ENCODE measurements at regions not wholly inside any gene's neighbourhood (a gene's known extent, or its start where the extent isn't known, plus 50 kb on each side); places are given as distances from the start of the nearest gene placed in this dataset.

DNA sequence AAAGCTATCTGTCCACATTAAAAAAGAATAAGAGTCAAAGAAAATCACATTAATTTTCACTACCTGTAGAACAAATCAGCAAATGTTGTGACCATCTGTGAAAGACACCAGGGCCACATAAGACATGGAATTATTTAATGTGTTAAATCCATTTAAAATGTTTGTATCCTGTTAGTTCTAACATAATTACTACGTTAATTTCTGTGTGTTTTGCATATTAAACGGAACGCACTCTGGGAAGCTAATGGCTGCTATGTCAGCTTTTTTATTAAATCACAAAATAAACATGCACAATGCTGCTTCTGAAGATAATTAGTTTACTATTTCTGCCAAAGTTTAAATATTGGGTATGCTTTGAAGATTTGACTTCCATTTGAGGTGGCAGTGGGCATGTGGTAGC is 1061.2 kb downstream of the CDH11 start:
- no peak overlapping the region for H3K4me3 ChIP-seq (ENCODE audit: low read depth, low read length)
- no peak for TF ChIP-seq MAX (IDR thresholded peaks at IDR 0.05; ENCODE audit: low read depth, low read length)
- TF ChIP-seq, protein P1, sequence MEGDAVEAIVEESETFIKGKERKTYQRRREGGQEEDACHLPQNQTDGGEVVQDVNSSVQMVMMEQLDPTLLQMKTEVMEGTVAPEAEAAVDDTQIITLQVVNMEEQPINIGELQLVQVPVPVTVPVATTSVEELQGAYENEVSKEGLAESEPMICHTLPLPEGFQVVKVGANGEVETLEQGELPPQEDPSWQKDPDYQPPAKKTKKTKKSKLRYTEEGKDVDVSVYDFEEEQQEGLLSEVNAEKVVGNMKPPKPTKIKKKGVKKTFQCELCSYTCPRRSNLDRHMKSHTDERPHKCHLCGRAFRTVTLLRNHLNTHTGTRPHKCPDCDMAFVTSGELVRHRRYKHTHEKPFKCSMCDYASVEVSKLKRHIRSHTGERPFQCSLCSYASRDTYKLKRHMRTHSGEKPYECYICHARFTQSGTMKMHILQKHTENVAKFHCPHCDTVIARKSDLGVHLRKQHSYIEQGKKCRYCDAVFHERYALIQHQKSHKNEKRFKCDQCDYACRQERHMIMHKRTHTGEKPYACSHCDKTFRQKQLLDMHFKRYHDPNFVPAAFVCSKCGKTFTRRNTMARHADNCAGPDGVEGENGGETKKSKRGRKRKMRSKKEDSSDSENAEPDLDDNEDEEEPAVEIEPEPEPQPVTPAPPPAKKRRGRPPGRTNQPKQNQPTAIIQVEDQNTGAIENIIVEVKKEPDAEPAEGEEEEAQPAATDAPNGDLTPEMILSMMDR (IDR thresholded peaks at IDR 0.05; ENCODE audit: low read depth, low read length), result no peak
- TF ChIP-seq POLR2A (IDR thresholded peaks at IDR 0.05; ENCODE audit: extremely low read depth, insufficient read length), result no peak
- TF ChIP-seq MYC (IDR thresholded peaks at IDR 0.05; ENCODE audit: low read depth, low read length), result no peak
- DNase-seq (ENCODE audit: low read depth), result no peak

DNA sequence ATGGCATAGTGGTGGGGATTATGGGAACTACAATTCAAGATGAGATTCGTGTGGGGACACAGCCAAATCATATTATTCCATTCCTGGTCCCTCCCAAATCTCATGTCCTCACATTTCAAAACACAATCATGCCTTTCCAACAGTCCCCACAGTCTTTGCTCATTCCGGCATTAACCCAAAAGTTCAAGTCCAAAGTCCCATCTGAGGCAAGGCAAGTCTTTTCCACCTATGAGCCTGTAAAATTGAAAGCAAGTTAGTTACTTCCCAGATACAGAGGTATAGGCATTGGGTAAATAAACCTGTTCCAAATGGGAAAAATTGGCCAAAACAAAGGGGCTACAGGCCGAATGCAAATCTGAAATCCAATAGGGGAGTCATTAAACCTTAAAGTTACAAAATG is 1063.2 kb downstream of the CDH11 start:
- DNase-seq (ENCODE audit: low read depth), result no peak
- TF ChIP-seq, protein P1 (IDR thresholded peaks at IDR 0.05; ENCODE audit: low read depth, low read length), result no peak
- TF ChIP-seq MAX (IDR thresholded peaks at IDR 0.05; ENCODE audit: low read depth, low read length), result no peak
- TF ChIP-seq MYC (IDR thresholded peaks at IDR 0.05; ENCODE audit: low read depth, low read length), result no peak
- TF ChIP-seq POLR2A (IDR thresholded peaks at IDR 0.05; ENCODE audit: extremely low read depth, insufficient read length), result no peak
- no peak overlapping the region for H3K4me3 ChIP-seq (ENCODE audit: low read depth, low read length)

- TF ChIP-seq MYC (IDR thresholded peaks at IDR 0.05; ENCODE audit: low read depth, low read length) (no peak), MAX (IDR thresholded peaks at IDR 0.05; ENCODE audit: low read depth, low read length) (no peak), POLR2A (IDR thresholded peaks at IDR 0.05; ENCODE audit: extremely low read depth, insufficient read length) (no peak)
- TF ChIP-seq, protein P1 (IDR thresholded peaks at IDR 0.05; ENCODE audit: low read depth, low read length), result peak; percentile 27
- no peak overlapping the region for H3K4me3 ChIP-seq (ENCODE audit: low read depth, low read length)
- peak; percentile 20 for DNase-seq (ENCODE audit: low read depth)
Measured at GRCh38 chr16:64051824-64052223, 1070.0 kb downstream of the CDH11 start.

GRCh38 chr16:64047878-64048277 is 1074.0 kb downstream of the CDH11 start:
- no peak overlapping the region for H3K4me3 ChIP-seq (ENCODE audit: low read depth, low read length)
- TF ChIP-seq, protein P1 (IDR thresholded peaks at IDR 0.05; ENCODE audit: low read depth, low read length), result no peak
- TF ChIP-seq POLR2A (IDR thresholded peaks at IDR 0.05; ENCODE audit: extremely low read depth, insufficient read length) (no peak), MAX (IDR thresholded peaks at IDR 0.05; ENCODE audit: low read depth, low read length) (no peak), MYC (IDR thresholded peaks at IDR 0.05; ENCODE audit: low read depth, low read length) (no peak)
- DNase-seq (ENCODE audit: low read depth), result no peak

DNA sequence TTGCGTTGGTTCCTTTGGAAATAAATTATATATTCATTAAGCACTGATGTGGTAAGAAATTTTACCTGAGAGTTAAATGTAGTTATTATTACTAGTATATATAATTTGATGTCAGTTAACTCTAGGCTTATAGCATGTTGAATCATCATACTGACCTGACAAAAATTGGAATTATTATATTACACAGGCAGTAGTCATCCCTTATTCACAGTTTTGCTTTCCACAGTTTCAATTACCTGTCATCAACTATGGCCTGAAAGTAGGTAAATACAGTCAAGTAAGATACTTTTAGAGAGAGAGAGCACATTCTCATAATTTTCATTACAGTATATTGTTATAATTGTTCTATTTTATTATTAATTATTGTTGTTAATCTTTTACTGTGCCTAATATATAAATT is 1074.7 kb downstream of the CDH11 start:
- DNase-seq (ENCODE audit: low read depth), result no peak
- H3K4me3 ChIP-seq (ENCODE audit: low read depth, low read length), result no peak overlapping the region
- TF ChIP-seq MYC (IDR thresholded peaks at IDR 0.05; ENCODE audit: low read depth, low read length), result no peak
- TF ChIP-seq POLR2A (IDR thresholded peaks at IDR 0.05; ENCODE audit: extremely low read depth, insufficient read length), result no peak
- TF ChIP-seq, protein P1 (IDR thresholded peaks at IDR 0.05; ENCODE audit: low read depth, low read length), result no peak
- TF ChIP-seq MAX (IDR thresholded peaks at IDR 0.05; ENCODE audit: low read depth, low read length), result no peak

DNA sequence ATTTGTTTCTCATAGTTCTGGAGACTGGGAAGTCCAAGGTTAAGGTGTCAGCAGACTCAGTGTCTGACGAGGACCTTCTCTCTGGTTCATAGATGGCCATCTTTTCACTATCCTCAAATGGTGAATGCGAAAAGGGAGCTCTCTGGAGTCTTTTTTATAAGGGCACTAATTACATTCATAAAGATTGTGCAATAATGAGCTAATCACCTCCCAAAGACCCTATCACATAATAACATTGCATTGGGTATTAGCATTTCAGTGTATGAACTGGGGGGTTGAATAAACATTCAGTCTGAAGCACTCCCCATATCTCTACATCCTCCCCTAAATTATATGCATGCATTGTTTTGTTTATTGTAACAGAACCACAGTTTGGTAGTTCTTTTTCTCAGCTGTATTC is 1086.5 kb downstream of the CDH11 start:
- no peak overlapping the region for H3K4me3 ChIP-seq (ENCODE audit: low read depth, low read length)
- TF ChIP-seq, protein P1 (IDR thresholded peaks at IDR 0.05; ENCODE audit: low read depth, low read length), result no peak
- TF ChIP-seq MYC (IDR thresholded peaks at IDR 0.05; ENCODE audit: low read depth, low read length) (no peak), MAX (IDR thresholded peaks at IDR 0.05; ENCODE audit: low read depth, low read length) (no peak), POLR2A (IDR thresholded peaks at IDR 0.05; ENCODE audit: extremely low read depth, insufficient read length) (no peak)
- DNase-seq (ENCODE audit: low read depth), result no peak
